Suprapubic skin (tissue), 4 donors: ENCODE measurements at regions not wholly inside any gene's neighbourhood (a gene's known extent, or its start where the extent isn't known, plus 50 kb on each side); places are given as distances from the start of the nearest gene placed in this dataset.

ENCODE experiments used
- DNase-seq, 2 donors: peaks; one replicate each; pipeline ENCODE4 v3.0.0-alpha.2; 2019; ENCODE audit warnings: low spot score in 2 of 2
- H3K27ac ChIP-seq: fragments of 200-600 bp; sonication (generic); one replicate; pipeline ENCODE4 v1.5.1; 2019
- H3K27me3 ChIP-seq: fragments of 200-600 bp; sonication (generic); one replicate; pipeline ENCODE4 v1.5.1; 2019
- H3K36me3 ChIP-seq: fragments of 200-600 bp; sonication (generic); one replicate; pipeline ENCODE4 v1.5.1; 2019
- H3K4me1 ChIP-seq: fragments of 200-600 bp; sonication (generic); one replicate; pipeline ENCODE4 v1.5.1; 2019
- H3K4me3 ChIP-seq: fragments of 200-600 bp; sonication (generic); one replicate; pipeline ENCODE4 v1.5.1; 2019; ENCODE audit warnings: mild to moderate bottlenecking
- H3K9me3 ChIP-seq: fragments of 200-600 bp; sonication (generic); one replicate; pipeline ENCODE4 v1.5.1; 2019
- CTCF ChIP-seq, 2 donors: fragments of 200-600 bp in 1 of 2; fragments of 450-650 bp in 1 of 2; sonication (generic) in 1 of 2; IDR thresholded peaks; one replicate each; pipeline ENCODE4 v1.5.1; 2016 to 2019; ENCODE audit warnings: antibody characterized with exemption in 2 of 2, mild to moderate bottlenecking in 1 of 2, moderate library complexity in 1 of 2
- EP300 ChIP-seq: sonication (generic); formaldehyde crosslinking; IDR thresholded peaks from one replicate; pipeline ENCODE4 v1.6.1; 2017; ENCODE audit warnings: antibody characterized with exemption
- POLR2A ChIP-seq, 2 donors: fragments of 450-650 bp; IDR thresholded peaks; one replicate each; pipeline ENCODE4 v1.6.1; 2017; ENCODE audit warnings: antibody characterized with exemption in 2 of 2, mild to moderate bottlenecking in 2 of 2, moderate library complexity in 2 of 2
- POLR2AphosphoS5 ChIP-seq, 3 donors: sonication (generic); formaldehyde crosslinking; IDR thresholded peaks; one replicate each; pipeline ENCODE4 v1.6.1; 2017; ENCODE audit warnings: antibody characterized with exemption in 3 of 3
- WGBS: methylation state at CpG from one replicate; pipeline ENCODE4 v1.1.5; 2018; 5-methylcytosine and 5-hydroxymethylcytosine counted together

DNA sequence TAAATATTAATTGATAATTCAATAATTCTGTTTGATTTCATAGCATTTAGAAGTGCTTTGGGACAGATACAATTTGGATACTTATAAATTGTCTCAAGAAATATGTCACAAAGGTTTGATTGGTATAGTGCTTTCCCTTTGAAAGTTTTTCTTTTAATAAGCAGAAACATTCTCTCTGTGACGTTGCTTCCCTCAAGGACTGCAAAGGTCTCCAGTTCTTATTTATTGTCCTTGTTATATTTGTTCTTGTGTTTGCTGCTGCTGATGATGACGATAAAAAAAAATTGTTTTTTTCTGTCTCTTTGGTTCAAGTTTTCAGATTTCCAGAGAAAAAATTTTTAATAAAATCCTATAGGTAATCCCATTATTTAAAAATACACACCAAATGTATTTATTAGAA lies 176.3 kb upstream of the CLEC14A start:
- Histone ChIP-seq H3K9me3 (no peaks in the 10 kb centered on the region), H3K27ac (no peak overlapping the region), H3K36me3 (no peaks in the 10 kb centered on the region), H3K27me3 (no peaks in the 10 kb centered on the region), H3K4me1 (no peaks in the 10 kb centered on the region), H3K4me3 (no peak overlapping the region)
- WGBS = 87% methylated on average over 2 of the region's 2 CpGs
- no peak for TF ChIP-seq EP300
- no peak for TF ChIP-seq POLR2A (IDR thresholded peaks at IDR 0.05)
- no peak for TF ChIP-seq POLR2AphosphoS5 (IDR thresholded peaks at IDR 0.05)
- no peak for TF ChIP-seq CTCF (IDR thresholded peaks at IDR 0.05)
- no peak for DNase-seq

DNA sequence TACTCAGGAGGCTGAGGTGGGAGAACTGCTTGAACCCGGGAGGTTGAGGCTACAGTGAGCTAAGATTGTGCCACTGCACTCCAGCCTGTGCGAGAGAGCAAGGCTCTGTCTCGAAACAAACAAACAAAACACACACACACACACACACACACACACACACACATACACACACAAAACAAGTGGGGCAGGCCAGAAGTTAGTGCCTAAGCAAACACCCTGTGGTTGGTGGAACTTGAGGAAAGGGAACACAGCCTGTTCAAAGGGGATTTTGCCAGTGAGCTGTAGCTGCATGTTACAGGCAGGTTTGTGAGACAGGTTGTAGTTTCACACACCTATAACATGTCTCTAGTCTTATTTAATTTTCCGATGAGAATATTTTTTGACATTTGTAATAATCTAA lies 175.3 kb upstream of the CLEC14A start:
- H3K9me3 ChIP-seq = no peaks in the 10 kb centered on the region
- TF ChIP-seq CTCF (IDR thresholded peaks at IDR 0.05) = no peak
- TF ChIP-seq POLR2AphosphoS5 (IDR thresholded peaks at IDR 0.05) = no peak
- no peak for TF ChIP-seq EP300
- no peak for TF ChIP-seq POLR2A (IDR thresholded peaks at IDR 0.05)
- no peaks in the 10 kb centered on the region for H3K36me3 ChIP-seq
- DNase-seq = no peak
- H3K4me1 ChIP-seq = no peaks in the 10 kb centered on the region
- no peak overlapping the region for H3K4me3 ChIP-seq
- no peak overlapping the region for H3K27ac ChIP-seq
- no peaks in the 10 kb centered on the region for H3K27me3 ChIP-seq
- WGBS = 85% methylated on average over 4 of the region's 4 CpGs

DNA sequence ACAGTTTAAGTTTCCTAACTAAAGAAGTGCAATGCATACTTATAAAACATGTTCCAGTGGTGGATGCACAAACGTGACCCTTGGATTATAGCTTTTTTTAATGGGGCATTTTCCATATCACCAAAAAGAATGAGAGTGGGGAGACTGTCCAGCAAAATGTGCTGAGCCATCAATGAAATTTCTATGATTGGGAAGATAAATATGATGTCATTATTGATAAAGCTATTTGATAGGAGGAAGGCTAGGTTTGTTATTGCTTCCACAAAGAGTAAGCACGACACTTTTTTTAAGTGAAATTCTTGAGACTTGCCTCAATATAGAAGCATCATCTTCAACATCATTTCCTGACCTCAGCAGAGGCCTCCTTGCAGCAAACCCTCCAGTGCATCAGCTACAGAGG lies 174.6 kb upstream of the CLEC14A start:
- WGBS = 93% methylated on average over 2 of the region's 2 CpGs

DNA sequence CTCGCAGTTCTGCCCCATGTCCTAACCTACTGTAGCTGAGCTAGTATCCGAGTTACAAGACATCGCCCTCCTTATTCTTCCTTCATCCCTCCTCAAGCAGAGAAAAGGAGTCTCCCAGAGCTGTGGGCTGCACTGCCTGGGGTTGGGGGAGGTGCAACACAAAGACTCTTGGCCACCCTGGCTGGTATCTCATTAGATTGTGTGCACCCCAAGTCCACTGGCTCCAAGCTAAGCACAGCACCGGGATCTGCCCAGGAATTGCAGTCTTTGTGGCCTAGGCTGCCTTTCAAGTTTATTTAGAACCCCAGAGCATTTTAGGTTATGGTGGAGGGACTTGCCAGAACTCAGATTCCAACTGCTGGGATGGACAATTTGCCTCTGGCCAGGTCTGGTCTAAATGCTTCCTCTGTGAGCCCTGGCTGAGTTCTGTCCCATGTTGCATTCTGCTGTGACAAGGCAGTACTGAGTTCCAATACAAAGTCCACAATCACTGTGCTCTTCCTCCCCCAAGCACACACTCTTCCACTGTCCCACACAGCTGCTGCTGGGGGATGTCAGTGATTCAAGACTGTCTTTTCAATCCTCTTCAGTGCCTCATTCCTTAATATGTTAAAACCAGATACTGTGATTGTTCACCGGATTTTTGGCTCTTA lies 169.6 kb upstream of the CLEC14A start:
- H3K4me3 ChIP-seq = no peak overlapping the region
- H3K9me3 ChIP-seq = peaks cover 9% of the 10 kb centered on the region
- 87% methylated on average over 5 of the region's 5 CpGs for WGBS
- DNase-seq = no peak
- TF ChIP-seq CTCF (IDR thresholded peaks at IDR 0.05) = no peak
- H3K27ac ChIP-seq = no peak overlapping the region
- H3K27me3 ChIP-seq = no peaks in the 10 kb centered on the region
- H3K36me3 ChIP-seq = no peaks in the 10 kb centered on the region
- H3K4me1 ChIP-seq = no peaks in the 10 kb centered on the region

More for the DNA sequence above, 174.6 kb upstream of the CLEC14A start:
- H3K4me3 ChIP-seq = no peak overlapping the region
- no peak overlapping the region for H3K27ac ChIP-seq
- no peaks in the 10 kb centered on the region for H3K27me3 ChIP-seq
- no peak for DNase-seq
- H3K4me1 ChIP-seq = no peaks in the 10 kb centered on the region
- TF ChIP-seq POLR2AphosphoS5 (IDR thresholded peaks at IDR 0.05) (no peak), POLR2A (IDR thresholded peaks at IDR 0.05) (no peak), EP300 (no peak), CTCF (IDR thresholded peaks at IDR 0.05) (no peak)
- H3K9me3 ChIP-seq = no peaks in the 10 kb centered on the region
- H3K36me3 ChIP-seq = no peaks in the 10 kb centered on the region

DNA sequence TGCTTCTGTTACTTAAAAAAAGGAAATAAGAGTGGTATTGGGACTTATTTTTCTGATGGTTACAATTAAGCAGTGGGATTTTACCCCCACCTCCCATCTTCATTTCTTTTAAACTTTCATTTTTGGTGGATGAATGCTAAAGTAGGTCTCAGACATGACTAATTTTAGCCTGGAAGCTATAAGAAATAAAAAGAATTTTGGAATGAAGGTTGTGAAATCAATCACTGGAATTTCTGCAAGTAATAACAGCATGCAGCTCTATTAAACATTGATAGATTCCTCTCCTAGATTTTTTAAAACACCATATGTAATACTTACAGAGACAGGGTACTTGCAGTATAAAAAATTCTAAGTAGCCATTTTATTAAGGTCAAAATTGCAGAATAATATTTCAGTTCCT lies 164.2 kb upstream of the CLEC14A start:
- DNase-seq = no peak
- H3K27ac ChIP-seq = no peak overlapping the region
- peaks cover 9% of the 10 kb centered on the region for H3K9me3 ChIP-seq
- no peaks in the 10 kb centered on the region for H3K4me1 ChIP-seq
- no peak overlapping the region for H3K4me3 ChIP-seq
- TF ChIP-seq CTCF (IDR thresholded peaks at IDR 0.05) = no peak
- TF ChIP-seq POLR2A (IDR thresholded peaks at IDR 0.05) = no peak
- no peak for TF ChIP-seq EP300
- TF ChIP-seq POLR2AphosphoS5 (IDR thresholded peaks at IDR 0.05) = no peak
- H3K27me3 ChIP-seq = no peaks in the 10 kb centered on the region
- H3K36me3 ChIP-seq = no peaks in the 10 kb centered on the region
